GM21528 (cell line): ENCODE measurements at regions not wholly inside any gene's neighbourhood (a gene's known extent, or its start where the extent isn't known, plus 50 kb on each side); places are given as distances from the start of the nearest gene placed in this dataset.

ENCODE experiments used
- ATAC-seq: cut with Tn5 transposase; IDR thresholded peaks from one replicate; pipeline ENCODE4 v1.9.1; 2021; ENCODE audit warnings: mild to moderate bottlenecking, moderate library complexity; ENCODE audit not compliant: unreplicated experiment, low FRiP score

GRCh38 chr2:12178289-12179080 lies 432.1 kb downstream of the LPIN1 start:
- ATAC-seq: no peak

GRCh38 chr2:12180031-12180430 lies 433.6 kb downstream of the LPIN1 start:
- ATAC-seq: no peak

GRCh38 chr2:12183032-12183645 lies 436.7 kb downstream of the LPIN1 start:
- ATAC-seq: no peak

GRCh38 chr2:12192762-12193161 lies 446.3 kb downstream of the LPIN1 start:
- no peak for ATAC-seq

GRCh38 chr2:12194968-12195367 lies 448.5 kb downstream of the LPIN1 start:
- no peak for ATAC-seq

- no peak for ATAC-seq
Measured at GRCh38 chr2:12196495-12196894, 450.1 kb downstream of the LPIN1 start.

GRCh38 chr2:12197133-12197532 lies 450.7 kb downstream of the LPIN1 start:
- ATAC-seq: no peak

GRCh38 chr2:12199491-12200211 lies 453.2 kb downstream of the LPIN1 start:
- ATAC-seq: no peak

GRCh38 chr2:12201369-12201768 lies 454.9 kb downstream of the LPIN1 start:
- no peak for ATAC-seq

GRCh38 chr2:12202313-12203075 lies 456.1 kb downstream of the LPIN1 start:
- ATAC-seq: no peak

- ATAC-seq: no peak
Measured at GRCh38 chr2:12203528-12203927, 457.1 kb downstream of the LPIN1 start.

- no peak for ATAC-seq
Measured at GRCh38 chr2:12205086-12205485, 458.7 kb downstream of the LPIN1 start.

GRCh38 chr2:12207491-12207890 lies 461.1 kb downstream of the LPIN1 start:
- ATAC-seq: no peak

GRCh38 chr2:12210016-12210933 lies 463.8 kb downstream of the LPIN1 start:
- no peak for ATAC-seq

GRCh38 chr2:12211326-12212175 lies 465.1 kb downstream of the LPIN1 start:
- ATAC-seq: no peak

- ATAC-seq: no peak
Measured at GRCh38 chr2:12212841-12213597, 466.6 kb downstream of the LPIN1 start.

- ATAC-seq: no peak
Measured at GRCh38 chr2:12217175-12217574, 470.7 kb downstream of the LPIN1 start.

GRCh38 chr2:12219761-12220160 lies 473.3 kb downstream of the LPIN1 start:
- ATAC-seq: no peak
